SK-N-MC (cell line): ENCODE measurements at regions not wholly inside any gene's neighbourhood (a gene's known extent, or its start where the extent isn't known, plus 50 kb on each side); places are given as distances from the start of the nearest gene placed in this dataset.
"Not testable (repeated sequence)": the region's sequence is repeated elsewhere in the genome, so short reads cannot be mapped to it uniquely, and the experiment has no call there.

Experiments used
- DNase-seq: peaks from one replicate; pipeline ENCODE4 v3.0.0-alpha.2; 2011; ENCODE audit warnings: low read depth, low spot score
- H3K27ac ChIP-seq: fragments of 200-600 bp; sonication (generic); 2 replicates; pipeline ENCODE4 v1.5.1; 2016; ENCODE audit warnings: mixed run types
- H3K36me3 ChIP-seq: fragments of 200-600 bp; sonication (generic); 2 replicates; pipeline ENCODE4 v1.6.1; 2017; ENCODE audit warnings: antibody characterized with exemption, low read length, mixed read lengths; ENCODE audit not compliant: insufficient read depth
- H3K4me3 ChIP-seq: fragments of 200-600 bp; sonication (generic); 2 replicates; pipeline ENCODE4 v1.5.1; 2016
- H3K9ac ChIP-seq: fragments of 200-600 bp; sonication (generic); 2 replicates; pipeline ENCODE4 v1.8.0; 2017; ENCODE audit warnings: mixed run types, mixed read lengths; ENCODE audit not compliant: insufficient read length
- H3K9me3 ChIP-seq: fragments of 200-600 bp; sonication (generic); 2 replicates; pipeline ENCODE4 v1.6.1; 2017; ENCODE audit warnings: low read depth, mild to moderate bottlenecking, antibody characterized with exemption, low read length, moderate library complexity, mixed read lengths
- EZH2 ChIP-seq: fragments of 200-600 bp; sonication (generic); IDR thresholded peaks from one replicate; pipeline ENCODE4 v1.6.1; 2017; ENCODE audit warnings: antibody characterized with exemption
- FOXP2 ChIP-seq: optimal IDR thresholded peaks from 2 replicates; pipeline ENCODE3; 2011; ENCODE audit warnings: mild to moderate bottlenecking, moderate library complexity; ENCODE audit not compliant: insufficient read depth; ENCODE audit errors: extremely low read length, control extremely low read depth
- POLR2AphosphoS5 ChIP-seq: IDR thresholded peaks from 2 replicates; pipeline ENCODE4 v1.6.1; 2012; ENCODE audit warnings: mild to moderate bottlenecking, low read depth, low read length, borderline replicate concordance

GRCh38 chr13:97766749-97767148 lies 186.7 kb upstream of the IPO5 start:
- H3K9me3 ChIP-seq = no peaks in the 10 kb centered on the region
- no peak overlapping the region for H3K4me3 ChIP-seq
- no peak overlapping the region for H3K27ac ChIP-seq
- TF ChIP-seq FOXP2 (no peak), EZH2 (no peak), POLR2AphosphoS5 (no peak)
- DNase-seq = peak; percentile 18
- H3K9ac ChIP-seq = no peak overlapping the region
- no peaks in the 10 kb centered on the region for H3K36me3 ChIP-seq

DNA sequence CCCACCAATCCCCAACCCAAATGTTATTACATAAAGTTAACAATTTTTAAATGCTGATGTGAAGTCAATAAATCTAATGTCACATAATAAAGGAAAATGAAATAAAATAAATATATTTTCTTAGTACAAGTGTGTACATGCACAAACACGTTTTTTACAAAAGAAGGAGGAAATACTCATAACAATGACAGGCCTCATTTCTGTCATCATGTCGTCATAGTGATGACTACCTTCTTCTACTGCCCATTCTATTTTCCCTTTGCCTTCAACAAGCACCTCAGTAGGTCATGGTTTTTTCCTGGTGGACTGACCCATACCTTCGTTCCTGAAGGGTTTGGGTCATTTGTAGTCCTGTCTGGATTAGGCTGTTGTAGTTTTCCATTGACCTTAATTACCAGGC lies 185.3 kb upstream of the IPO5 start:
- no peak for DNase-seq
- Histone ChIP-seq H3K9me3 (no peaks in the 10 kb centered on the region), H3K27ac (no peak overlapping the region), H3K36me3 (no peaks in the 10 kb centered on the region), H3K9ac (no peak overlapping the region), H3K4me3 (no peak overlapping the region)
- no peak for TF ChIP-seq FOXP2
- TF ChIP-seq POLR2AphosphoS5 = no peak

GRCh38 chr13:97770231-97770630 lies 183.2 kb upstream of the IPO5 start:
- H3K9ac ChIP-seq, H3K36me3 ChIP-seq, H3K9me3 ChIP-seq, H3K27ac ChIP-seq, H3K4me3 ChIP-seq, DNase-seq: not testable (repeated sequence)

- H3K9me3 ChIP-seq, H3K36me3 ChIP-seq, H3K4me3 ChIP-seq, H3K27ac ChIP-seq, H3K9ac ChIP-seq, DNase-seq: not testable (repeated sequence)
Observed at GRCh38 chr13:97772466-97772865, 181.0 kb upstream of the IPO5 start.

- not testable (repeated sequence) for H3K36me3 ChIP-seq, H3K4me3 ChIP-seq, DNase-seq
Observed at GRCh38 chr13:97774391-97775100, 178.9 kb upstream of the IPO5 start.

DNA sequence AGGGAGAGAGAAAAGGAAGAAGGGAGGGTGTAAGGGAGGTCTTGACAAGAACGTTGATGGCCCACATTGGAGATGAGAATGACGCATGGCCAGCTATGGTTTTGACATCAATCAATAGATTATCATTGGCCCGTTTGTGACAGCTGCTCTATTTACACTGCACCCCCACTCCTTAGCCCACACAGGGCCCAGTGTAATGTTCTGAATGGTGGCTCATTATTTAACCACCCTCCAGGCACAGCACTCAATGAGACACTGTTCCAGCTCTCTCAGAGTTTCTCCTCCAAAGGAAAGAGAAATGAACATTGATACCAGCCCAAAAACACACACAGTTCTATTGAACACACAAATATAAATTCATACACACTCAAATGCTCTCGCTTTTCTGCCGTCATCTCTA lies 173.0 kb upstream of the IPO5 start:
- no peaks in the 10 kb centered on the region for H3K9me3 ChIP-seq
- no peaks in the 10 kb centered on the region for H3K36me3 ChIP-seq
- H3K9ac ChIP-seq = no peak overlapping the region
- no peak overlapping the region for H3K4me3 ChIP-seq
- TF ChIP-seq FOXP2 (no peak), EZH2 (no peak), POLR2AphosphoS5 (no peak)
- H3K27ac ChIP-seq = no peak overlapping the region
- no peak for DNase-seq

More at GRCh38 chr13:97774391-97775100, 178.9 kb upstream of the IPO5 start:
- not testable (repeated sequence) for H3K9me3 ChIP-seq, H3K27ac ChIP-seq, H3K9ac ChIP-seq

DNA sequence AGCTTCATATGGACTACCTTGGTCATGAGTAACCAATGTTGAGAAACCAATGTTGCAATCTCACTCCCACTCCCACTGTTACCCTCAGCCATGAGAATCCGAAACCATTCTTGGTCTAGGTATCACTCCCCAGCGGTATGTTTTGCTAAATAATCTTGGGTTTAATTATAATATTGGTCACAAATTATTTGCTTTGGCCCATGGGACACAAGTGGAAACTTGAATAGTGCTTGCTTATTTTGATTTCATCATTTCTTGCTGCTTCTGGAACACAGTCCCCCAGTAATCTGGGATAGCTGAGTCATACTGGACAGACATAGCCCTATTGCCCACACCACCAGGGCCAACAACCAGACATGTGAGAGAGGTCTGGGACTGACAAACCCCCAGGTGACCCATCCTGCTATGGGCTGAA lies 171.6 kb upstream of the IPO5 start:
- H3K27ac ChIP-seq = no peak overlapping the region
- no peak overlapping the region for H3K4me3 ChIP-seq
- no peaks in the 10 kb centered on the region for H3K9me3 ChIP-seq
- DNase-seq = no peak
- no peak overlapping the region for H3K9ac ChIP-seq
- no peak for TF ChIP-seq POLR2AphosphoS5
- no peak for TF ChIP-seq EZH2
- TF ChIP-seq FOXP2 = no peak
- H3K36me3 ChIP-seq = no peaks in the 10 kb centered on the region

GRCh38 chr13:97786510-97786909 lies 167.0 kb upstream of the IPO5 start:
- DNase-seq = no peak
- no peak for TF ChIP-seq EZH2
- no peak for TF ChIP-seq FOXP2
- no peak for TF ChIP-seq POLR2AphosphoS5
- H3K27ac ChIP-seq = no peak overlapping the region
- H3K4me3 ChIP-seq = no peak overlapping the region
- no peaks in the 10 kb centered on the region for H3K9me3 ChIP-seq
- H3K9ac ChIP-seq = no peak overlapping the region
- H3K36me3 ChIP-seq = no peaks in the 10 kb centered on the region

DNA sequence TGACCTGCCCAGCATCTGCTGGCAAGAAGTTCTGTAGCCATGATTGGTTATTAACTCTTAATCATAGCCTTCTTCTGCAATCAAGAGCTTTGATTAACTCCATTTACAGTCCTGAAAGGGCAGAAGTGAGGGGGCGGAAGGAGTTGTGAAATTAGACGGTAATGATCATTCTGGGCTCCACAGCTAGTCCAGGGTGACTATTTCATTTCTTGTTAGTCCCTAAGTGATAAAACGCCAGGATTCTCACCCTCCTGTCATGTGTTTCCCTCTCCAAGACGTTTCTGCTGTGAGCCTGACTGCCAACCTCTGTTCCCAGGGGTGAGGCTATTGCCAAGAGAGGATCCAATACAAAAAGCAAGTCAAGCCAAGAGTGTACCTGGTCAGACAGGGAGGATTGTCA lies 155.9 kb upstream of the IPO5 start:
- Histone ChIP-seq H3K9ac (no peak overlapping the region), H3K27ac (no peak overlapping the region), H3K9me3 (no peaks in the 10 kb centered on the region), H3K4me3 (no peak overlapping the region), H3K36me3 (no peaks in the 10 kb centered on the region)
- no peak for TF ChIP-seq FOXP2
- DNase-seq = no peak
